ENCODE measurements at regions not wholly inside any gene's neighbourhood (a gene's known extent, or its start where the extent isn't known, plus 50 kb on each side); places are given as distances from the start of the nearest gene placed in this dataset.

DNA sequence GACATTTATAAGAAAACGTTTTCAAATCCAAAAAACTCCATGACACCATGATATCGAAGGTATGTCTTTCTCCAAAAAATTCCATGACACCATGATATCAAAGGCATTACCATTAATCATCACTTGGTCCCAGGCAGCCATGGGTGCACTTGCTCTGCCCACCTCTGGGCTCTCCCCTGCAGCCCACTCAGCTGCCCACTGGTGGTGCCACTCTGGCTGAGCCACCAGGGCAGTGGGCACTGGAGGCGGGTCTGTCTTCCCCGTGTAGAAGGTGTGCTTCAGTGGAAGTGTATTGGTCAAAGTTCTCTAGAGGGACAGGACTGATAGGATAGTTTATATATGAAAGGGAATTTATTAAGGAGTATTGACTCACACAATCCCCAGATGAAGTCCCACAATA lies 240.4 kb downstream of the KLF6 start:
- no peak for DNase-seq (ENCODE audit: low spot score)

DNA sequence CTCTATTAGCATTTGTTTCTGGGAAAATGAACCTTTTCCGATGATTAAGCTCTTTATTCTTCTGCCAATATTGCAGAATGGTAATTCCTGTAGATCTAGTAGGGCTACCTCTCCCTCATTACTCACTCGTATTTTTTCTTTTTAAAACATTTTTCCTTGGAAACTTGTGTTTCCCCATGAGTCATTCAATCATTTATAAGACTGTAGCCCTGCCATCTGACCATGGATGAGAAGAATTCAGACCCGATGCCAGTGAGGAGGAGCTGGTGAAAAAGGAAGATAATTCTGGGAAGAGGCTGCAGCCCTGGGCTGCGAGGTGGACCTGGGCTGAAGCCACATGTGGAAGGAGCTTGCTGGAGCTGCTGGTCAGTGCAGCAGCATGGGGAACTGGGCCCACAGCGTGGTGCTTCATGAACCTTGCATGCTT lies 242.8 kb downstream of the KLF6 start:
- peak; percentile 80 for DNase-seq (ENCODE audit: low spot score)

DNA sequence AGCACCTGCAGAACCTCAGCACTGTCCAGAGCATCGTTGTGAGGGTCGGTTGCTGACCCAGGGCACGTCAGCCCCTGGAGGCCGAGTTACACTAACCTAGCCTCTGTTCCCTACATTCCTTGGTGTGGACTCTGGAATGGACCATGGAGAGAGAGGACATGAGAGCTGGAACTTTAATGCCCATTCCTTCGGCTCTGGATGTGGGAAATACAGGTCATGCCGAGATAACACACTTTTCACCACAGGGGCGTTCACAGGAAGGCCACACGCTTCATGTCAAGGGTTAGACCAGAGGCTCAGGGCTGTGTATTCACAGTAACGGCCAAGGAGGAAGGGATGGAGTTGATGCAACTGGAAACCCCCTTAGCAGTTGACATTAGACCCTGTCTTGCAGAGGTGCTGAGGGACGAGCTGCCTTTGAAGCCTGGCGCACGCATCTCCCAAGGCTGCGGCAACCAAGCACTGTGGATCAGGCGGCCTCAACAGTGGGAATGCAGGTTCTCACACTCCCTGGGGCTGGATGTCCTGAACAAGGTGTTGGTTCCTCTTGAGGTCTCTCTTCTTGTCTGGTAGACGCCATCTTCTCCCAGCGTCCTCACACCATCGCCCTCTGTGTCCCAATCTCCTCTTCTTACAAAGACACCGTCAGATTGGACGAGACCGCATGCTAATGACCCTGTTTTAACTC lies 245.2 kb downstream of the KLF6 start:
- DNase-seq (ENCODE audit: low spot score), result no peak

DNA sequence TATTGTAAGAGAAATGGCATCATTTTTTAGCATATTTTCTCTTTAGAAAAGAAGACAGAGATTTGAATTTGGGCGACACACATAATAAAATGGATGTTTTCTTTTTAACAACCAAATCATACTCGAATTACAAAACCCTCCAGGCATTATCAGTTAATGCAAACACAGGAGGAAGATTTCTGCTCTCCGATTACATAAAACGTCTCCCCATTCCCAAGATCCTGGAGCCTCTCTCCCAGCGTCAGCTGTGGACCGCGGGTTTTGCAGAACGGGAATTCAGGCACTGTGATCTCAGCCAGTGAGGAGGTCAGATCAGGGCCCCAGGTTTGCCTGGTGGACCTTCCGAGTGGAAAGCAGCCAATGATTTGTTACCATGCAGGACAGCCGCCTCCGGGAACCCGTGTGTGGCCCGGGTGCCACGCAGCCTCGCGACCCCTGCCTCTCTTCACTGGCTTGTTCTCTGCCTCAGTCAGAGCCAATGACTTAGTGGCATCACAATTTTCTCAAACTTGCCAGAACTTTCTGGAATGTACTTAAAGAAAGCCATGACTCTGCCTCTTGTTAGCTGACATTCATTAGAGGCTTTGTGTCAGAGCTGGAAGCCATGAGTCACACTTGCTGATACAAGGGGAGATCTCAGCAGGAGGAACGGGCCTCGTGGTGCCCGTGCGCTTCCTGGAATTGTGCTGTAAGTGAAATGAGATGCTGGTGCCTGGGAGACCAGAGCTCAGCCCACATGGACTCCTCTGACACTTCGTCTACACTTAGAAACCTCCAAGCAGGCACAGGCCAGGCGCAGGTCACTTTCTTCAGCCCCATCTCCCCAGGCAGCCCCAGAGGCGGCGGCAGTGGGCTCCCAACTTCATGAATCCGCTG lies 246.1 kb downstream of the KLF6 start:
- DNase-seq (ENCODE audit: low spot score), result peak; percentile 95

DNA sequence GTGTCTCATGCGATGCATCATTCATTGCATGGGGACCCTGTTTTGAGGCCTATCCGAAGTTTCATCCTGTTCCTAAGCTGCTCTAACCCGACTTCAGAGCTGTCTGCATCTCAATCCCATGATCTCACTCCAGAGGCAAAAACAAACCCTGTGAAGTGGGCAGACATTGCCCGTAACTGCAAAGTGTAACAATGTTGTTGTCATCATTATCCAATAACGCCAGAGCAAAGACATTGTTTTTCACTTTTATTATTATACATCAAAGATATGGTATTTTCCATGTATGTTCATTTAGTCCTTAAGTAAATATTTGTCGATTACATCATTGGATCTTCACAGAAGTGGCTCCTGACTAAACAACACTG lies 246.7 kb downstream of the KLF6 start:
- no peak for DNase-seq (ENCODE audit: low spot score)

DNA sequence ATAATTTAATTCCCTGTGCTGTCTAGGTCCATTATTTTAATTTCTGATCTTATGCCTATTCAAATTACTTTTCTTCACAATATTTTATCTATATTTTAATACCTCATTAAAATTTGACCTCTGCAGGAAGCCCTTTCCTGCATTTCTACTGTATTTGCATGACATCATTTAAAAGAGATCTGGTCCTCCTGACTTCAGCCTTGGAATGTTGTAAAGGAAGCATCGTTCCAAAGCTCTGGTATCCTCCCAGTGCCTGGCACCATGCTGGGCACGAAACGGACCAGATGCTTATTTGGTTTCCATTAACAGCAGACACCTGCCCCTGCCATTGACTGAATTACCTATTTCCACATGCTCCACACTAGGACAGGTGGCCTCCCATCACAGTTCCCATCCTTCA lies 247.5 kb downstream of the KLF6 start:
- no peak for DNase-seq (ENCODE audit: low spot score)

DNA sequence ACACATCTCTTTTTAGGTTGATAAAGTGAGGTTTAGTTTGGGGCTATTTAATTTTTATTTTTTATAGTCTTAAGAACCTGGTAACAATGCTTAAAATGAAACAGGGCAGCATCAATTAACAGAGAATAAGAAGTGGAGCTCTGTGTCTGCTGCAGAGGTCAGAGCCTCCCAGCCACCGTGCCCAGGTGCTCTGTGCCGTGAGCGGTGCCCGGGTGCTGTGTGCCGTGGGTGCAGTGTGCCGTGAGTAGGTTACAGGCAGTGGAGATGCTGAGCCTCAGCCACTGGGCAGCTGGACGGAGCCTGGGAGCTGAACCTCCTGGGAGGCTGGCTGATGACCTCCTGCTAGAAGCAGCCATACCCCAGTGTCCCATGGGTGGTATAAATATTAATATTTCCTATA lies 250.0 kb downstream of the KLF6 start:
- DNase-seq (ENCODE audit: low spot score), result no peak

DNA sequence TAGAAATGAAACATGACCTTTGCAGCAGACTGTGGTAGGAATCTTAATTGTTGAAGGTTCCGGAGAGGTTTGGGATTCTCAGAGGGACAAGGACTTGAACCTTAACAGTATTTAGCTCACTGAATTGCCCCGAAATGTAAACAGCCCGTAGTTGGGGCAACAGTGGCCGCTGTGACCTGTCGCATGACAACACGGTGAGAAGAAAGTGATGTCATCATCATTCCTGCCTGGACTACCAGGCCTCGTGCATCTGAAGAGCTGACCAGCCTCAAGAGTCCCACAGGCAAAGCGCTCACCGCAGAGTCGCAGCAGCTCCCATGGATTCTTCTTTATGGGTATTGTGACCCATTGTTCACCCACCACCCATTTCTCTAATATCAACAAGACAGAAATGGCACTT lies 250.6 kb downstream of the KLF6 start:
- no peak for DNase-seq (ENCODE audit: low spot score)

DNA sequence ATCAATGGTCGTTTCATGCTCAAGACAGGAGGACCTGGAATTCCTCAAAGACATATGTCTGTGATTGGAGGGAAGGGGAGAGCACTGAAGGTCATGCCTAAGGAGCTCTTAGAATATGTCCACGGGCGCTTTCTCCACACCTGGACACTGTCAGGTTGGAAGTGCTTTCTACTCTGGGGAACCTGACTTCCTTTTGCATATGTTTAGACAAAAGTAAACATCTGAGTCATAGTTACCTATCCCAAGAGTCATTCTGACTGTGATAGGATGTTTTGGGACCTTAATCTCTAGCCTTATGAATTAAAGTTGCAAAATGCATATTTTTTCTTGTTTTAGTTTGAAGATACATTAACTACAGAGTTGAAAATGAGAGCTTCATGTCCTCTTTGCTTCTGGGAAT lies 251.7 kb downstream of the KLF6 start:
- DNase-seq (ENCODE audit: low spot score), result no peak

DNA sequence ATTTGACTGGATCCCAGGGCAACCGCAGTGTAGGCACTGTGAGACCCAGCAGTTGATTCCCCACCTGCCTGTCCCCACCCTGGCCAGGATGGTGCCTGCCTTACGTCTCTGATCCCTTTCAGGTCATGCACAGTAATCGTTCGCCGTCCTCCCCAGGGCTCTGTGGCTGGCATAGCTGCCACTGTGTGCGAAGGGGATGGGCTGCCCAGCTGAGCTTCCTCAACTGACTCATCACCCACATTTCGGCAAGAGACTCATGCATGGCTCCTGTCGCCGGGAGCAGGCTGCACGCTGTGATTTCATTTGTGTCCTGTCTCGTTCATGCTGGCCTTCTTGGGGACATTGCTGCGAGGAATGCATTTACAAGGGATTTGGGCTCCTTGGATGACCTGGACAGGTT lies 252.4 kb downstream of the KLF6 start:
- DNase-seq (ENCODE audit: low spot score), result peak; percentile 70

DNA sequence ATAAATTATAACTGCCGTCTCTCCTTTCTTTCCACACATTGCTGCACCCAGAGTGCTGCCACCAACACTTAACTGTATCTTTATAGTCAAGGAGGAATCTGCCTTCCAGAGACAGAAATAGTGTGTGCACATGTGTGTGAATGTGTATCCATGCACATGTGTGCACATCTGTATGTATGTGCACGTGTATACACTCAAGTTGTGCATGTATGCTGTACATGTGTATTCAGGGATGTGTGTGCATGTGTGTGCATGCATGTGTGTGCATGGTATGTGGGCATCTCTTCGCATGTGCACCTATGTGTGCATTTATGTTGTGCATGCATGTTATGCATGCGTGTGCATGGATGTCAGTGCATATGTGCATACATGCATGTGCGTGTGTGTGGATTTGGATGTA lies 253.3 kb downstream of the KLF6 start:
- DNase-seq (ENCODE audit: low spot score), result no peak

DNA sequence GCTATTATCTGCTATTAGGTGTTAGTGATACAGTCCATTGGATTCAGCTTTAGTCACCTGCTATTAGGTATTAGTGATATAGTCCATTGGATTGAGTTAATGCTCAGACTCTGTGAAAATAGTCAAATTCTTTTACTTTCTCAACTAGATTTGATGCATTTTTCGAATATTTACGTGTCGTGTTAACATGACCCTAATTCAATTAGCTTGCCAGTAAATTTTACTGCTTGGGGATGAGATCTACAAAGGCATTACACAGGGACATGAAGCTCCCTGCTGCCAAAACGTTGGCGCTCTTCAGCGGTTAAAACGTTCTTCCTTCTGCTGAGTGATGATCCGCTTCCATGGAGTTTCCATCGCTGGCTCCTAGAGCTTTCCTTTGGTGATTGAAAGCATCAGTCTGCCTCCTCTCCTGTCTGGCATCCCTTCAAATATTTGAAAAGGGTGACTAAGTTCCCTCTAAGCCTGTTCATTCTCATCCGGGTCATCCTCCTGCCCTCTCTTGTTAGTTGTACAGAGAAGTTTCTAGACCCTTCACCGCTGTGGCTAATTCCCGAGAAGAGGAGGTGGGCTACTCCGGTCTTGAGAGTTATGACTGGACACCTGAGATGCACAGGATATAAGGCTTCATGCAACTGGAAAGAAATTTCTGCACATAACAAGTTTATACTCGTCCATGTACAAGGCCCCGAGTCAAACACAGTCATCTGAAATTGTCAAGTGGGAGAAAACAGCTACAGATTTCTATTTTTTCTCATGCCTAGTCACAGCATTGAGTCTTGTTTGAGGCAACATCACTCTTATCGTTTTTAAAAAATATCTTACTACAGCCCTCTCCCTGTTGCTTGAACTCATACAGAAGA lies 254.0 kb downstream of the KLF6 start:
- DNase-seq (ENCODE audit: low spot score), result no peak

DNA sequence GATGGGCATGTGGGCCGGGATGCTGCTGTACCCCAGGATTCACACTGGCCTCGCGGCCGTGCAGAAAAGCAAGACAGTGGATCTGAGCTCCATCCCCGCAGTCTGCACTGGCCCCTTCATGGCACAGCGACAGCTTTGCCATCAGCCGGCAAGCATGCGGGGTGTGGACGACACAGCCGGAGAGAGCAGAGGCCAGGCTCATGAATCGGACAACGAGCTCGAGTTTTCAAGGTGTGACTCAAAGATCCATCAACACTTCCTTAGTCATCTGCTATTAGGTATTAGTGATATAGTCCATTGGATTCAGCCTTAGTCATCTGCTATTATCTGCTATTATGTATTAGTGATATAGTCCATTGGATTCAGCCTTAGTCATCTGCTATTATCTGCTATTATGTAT lies 254.7 kb downstream of the KLF6 start:
- DNase-seq (ENCODE audit: low spot score), result no peak

DNA sequence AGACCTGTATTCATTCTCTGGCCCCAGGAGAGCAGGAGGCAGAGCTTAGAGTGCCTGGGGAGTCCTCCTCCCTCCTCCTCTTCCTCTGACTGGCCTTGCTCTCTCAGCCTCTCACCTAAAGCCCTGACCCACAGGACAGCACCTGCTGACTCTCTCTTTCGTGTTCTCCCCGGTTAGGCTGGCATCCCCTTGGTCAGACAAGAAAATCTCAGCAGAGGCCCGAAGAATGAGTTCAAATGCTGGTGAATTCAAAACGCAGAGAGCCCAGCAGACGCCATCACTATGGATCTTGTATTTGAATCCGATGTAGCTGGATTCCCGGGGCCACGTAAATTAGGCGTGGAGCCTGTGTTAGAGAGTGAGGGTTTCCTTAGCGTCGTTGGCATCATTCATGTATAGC lies 255.3 kb downstream of the KLF6 start:
- no peak for DNase-seq (ENCODE audit: low spot score)

DNA sequence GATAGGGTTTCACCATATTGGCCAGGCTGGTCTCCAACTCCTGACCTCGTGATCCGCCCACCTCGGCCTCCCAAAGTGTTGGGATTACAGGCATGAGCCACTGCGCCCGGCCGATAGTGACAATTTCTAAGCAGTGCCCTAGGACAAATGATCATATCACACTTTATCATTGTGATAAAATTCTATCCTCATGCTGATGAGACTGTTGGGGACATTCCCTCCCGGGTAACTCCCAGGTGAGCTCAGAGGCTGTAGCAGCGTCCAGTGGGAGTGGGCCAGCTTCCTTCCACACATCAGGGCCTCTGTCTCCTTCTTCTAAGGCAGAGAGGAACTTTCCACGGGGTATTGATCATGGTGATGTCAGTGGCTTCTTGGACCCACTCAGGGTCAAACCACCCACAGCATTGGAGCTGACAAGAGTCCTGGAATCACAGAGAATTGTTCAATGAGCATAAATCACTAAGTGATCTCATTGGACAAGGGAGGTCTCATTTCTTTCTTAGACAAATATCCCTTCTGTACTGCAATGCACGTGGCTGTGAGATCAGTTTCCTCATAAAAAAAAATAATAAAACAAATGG lies 256.1 kb downstream of the KLF6 start:
- DNase-seq (ENCODE audit: low spot score), result no peak

DNA sequence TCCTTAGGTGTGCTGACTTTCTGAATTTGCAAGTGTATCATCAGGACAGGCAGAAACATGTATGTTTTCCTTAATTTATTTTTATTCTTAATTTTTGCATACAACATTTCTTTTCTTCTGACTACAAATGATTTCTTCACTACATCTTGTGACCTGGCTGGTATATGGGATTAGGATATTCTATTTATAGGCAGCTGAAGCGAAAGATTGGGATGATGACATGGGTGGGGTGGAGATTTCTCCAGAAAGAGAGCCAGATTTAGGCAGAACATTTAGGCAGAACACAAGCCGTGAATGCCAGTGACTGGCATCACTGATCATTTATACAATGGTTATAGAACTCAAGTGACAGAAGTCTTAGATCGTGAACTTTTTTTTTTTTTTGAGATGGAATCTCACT lies 256.7 kb downstream of the KLF6 start:
- DNase-seq (ENCODE audit: low spot score), result no peak

DNA sequence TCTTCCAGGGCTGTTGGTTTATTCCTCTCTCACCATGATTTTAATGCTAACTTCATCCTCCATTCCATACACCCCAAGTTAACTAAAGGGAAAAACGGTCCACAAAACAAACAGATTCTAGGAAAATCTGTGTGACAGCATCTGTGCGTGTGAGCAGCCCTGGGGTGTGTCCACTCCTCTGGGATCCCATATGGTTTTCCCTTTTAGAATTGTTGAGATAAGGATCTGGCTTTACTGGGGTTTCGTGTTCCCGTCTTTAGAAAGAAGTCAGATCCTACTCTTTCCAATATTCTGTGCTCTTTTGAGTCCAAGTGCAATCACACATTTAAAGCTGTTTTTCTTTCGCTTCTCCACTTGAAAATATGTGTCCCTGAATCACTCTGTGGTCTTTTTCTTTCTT lies 257.1 kb downstream of the KLF6 start:
- no peak for DNase-seq (ENCODE audit: low spot score)

DNA sequence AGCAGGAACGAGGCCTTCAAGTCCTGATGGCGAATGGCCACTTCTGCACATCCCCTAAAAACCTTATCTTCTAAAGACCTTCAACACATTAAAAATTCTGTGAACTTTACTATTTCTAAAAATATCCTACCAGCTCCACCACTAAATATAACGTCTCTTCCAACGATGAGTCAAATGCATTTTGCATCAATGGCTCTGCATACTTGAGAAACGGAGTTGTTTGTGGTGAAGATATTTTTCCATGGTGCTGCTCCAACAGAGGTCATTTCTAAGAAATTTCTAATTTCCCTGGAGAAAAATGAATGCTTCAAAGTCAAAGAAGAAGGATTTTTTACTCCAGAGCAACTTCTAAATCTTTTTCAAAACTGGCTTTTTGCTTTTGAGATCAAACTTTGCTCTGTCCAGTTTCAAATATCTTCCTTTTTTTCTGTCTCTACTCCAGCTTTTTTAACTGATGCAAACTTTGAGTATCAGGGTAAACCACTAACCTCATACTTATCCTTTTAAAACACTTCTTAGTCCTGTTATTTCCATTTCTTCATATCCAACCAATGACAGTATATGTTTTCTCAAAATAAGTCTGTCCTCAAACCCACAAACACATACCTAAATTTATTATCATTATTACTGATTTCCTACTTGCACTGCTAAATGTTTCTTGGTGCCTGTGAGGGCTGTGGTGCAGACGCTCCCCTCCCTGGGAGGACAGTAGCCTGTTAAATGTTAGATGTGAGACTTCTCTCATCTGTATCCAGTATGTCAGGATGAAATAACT lies 258.1 kb downstream of the KLF6 start:
- DNase-seq (ENCODE audit: low spot score), result peak; percentile 54

DNA sequence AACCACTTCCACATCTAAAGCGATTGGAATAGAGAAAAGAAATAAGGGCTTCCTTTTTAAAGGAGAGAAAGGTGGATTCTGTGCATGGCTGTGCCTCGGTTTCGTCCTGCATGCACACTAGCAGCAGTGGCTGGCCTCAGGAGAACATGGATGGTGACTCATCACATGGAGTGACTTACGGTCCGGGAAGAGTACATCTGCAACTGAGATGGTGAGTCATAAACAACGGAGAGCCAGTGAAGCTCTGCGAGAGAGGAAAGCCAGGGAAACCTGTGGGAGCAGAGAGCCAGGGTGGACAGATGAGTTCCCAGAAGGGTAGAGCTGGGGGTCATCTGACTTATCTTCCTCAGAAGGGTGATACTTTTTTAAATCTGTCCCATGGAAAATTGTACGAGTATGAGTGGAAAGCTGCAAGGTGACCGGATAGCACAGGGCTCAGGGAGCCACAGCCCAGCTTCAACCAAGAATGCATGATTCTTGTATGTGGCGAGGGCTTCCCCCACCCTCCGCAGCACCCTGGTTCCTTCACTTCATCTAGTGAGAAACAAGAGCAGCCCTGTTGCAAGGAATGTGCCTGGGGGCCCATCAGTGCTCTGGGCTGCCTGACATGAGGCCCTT lies 259.1 kb downstream of the KLF6 start:
- peak; percentile 95 for DNase-seq (ENCODE audit: low spot score)

DNA sequence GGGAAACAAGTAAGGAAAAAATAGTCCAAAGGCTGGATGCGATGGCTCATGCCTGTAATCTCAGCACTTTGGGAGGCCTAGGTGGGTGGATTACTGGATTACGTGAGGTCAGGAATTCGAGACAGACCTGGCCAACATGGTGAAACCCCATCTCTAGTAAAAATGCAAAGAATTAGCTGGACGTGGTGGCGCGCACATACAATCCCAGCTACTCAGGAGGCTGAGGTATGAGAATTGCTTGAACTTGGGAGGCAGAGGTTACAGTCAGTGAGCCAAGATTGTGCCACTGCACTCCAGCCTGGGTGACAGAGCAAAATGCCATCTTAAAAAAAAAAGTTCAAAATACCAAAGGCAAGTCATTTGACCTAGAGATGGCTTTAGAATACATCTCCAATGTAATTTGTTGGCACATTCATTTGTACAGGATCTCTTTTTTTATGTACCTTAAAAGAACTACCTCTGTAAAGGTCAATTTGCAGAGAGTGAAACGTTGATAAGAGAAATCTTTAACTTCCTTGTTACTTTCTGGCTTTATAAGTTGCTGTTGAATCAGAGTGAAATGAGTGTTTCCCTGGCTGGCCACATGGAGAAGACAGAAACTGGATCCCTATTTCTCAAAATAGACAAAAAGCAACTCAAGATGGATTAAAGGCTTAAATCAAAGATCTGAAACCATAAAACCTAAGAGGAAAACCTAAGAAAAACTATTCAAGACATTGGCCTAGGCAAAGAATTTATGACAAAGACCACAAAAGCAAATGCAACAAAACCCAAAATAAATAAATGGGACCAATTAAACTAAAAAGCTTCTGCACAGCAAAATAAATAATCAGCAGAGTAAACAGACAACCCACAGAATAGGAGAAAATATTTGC lies 260.7 kb downstream of the KLF6 start:
- no peak for DNase-seq (ENCODE audit: low spot score)
